ENCODE measurements at regions not wholly inside any gene's neighbourhood (a gene's known extent, or its start where the extent isn't known, plus 50 kb on each side); places are given as distances from the start of the nearest gene placed in this dataset.

- ChIA-PET POLR2A (no interaction called here), CTCF (no interaction called here)
- no peak for TF ChIP-seq ZNF384 (IDR thresholded peaks at IDR 0.05)
- no peak for TF ChIP-seq FOXA1 (IDR thresholded peaks at IDR 0.05)
- TF ChIP-seq ELF4 (IDR thresholded peaks at IDR 0.05), result no peak
- no peak for TF ChIP-seq CTBP1 (IDR thresholded peaks at IDR 0.05; ENCODE audit: borderline replicate concordance)
- TF ChIP-seq SUZ12 (IDR thresholded peaks at IDR 0.05), result no peak
- no peak for TF ChIP-seq HDGF (IDR thresholded peaks at IDR 0.05; ENCODE audit: borderline replicate concordance)
- no peak for TF ChIP-seq LEF1 (IDR thresholded peaks at IDR 0.05; ENCODE audit: borderline replicate concordance)
- TF ChIP-seq, protein P1, sequence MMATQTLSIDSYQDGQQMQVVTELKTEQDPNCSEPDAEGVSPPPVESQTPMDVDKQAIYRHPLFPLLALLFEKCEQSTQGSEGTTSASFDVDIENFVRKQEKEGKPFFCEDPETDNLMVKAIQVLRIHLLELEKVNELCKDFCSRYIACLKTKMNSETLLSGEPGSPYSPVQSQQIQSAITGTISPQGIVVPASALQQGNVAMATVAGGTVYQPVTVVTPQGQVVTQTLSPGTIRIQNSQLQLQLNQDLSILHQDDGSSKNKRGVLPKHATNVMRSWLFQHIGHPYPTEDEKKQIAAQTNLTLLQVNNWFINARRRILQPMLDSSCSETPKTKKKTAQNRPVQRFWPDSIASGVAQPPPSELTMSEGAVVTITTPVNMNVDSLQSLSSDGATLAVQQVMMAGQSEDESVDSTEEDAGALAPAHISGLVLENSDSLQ (IDR thresholded peaks at IDR 0.05), result no peak
- TF ChIP-seq BHLHE40 (IDR thresholded peaks at IDR 0.05; ENCODE audit: borderline replicate concordance), result no peak
- no peak for TF ChIP-seq NFRKB (IDR thresholded peaks at IDR 0.05)
- no peak for TF ChIP-seq TARDBP (IDR thresholded peaks at IDR 0.05)
- TF ChIP-seq SP1 (IDR thresholded peaks at IDR 0.05), result no peak
- no peak for TF ChIP-seq ARNT (IDR thresholded peaks at IDR 0.05)
- no peak for TF ChIP-seq FOXK2 (IDR thresholded peaks at IDR 0.05)
- no peak for DNase-seq (ENCODE audit: extremely low spot score)
Observed at GRCh38 chr17:12252462-12252861, 231.8 kb downstream of the MAP2K4 start.

DNA sequence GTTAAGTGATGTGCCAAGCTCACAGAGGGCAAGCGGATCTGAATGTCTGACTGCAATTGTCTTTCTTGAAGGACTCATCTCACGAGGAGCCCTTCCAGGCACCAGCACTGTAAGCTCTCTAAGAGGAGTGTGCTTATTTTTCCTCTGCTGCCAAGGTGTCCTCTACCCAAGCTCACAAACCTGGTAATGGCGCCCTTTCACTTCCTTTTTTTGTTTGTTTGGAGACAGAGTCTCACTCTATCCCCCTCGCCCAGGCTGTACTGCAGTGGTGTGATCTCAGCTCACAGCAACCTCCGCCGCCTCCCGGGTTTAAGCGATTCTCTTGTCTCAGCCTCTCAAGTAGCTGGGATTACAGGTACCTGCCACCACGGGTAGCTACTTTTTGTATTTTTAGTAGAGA, 233.8 kb downstream of the MAP2K4 start:
- POLR2A ChIA-PET, result interaction anchor here (1.3 kb wide), 1 partner anchor 24 kb away, joined by 3 read pairs; no protein-coding TSS in a partner anchor
- CTCF ChIA-PET, result interaction anchor here (0.6 to 0.7 kb wide), 2 partner anchors 36 to 413 kb away, joined by 3 read pairs; no protein-coding TSS in a partner anchor
- no peak for DNase-seq (ENCODE audit: extremely low spot score)
- TF ChIP-seq CTBP1 (IDR thresholded peaks at IDR 0.05; ENCODE audit: borderline replicate concordance) (no peak), ELF4 (IDR thresholded peaks at IDR 0.05) (no peak), FOXM1 (IDR thresholded peaks at IDR 0.05; ENCODE audit: borderline replicate concordance) (no peak), NFRKB (IDR thresholded peaks at IDR 0.05) (no peak), ARNT (IDR thresholded peaks at IDR 0.05) (no peak), LEF1 (IDR thresholded peaks at IDR 0.05; ENCODE audit: borderline replicate concordance) (no peak), BHLHE40 (IDR thresholded peaks at IDR 0.05; ENCODE audit: borderline replicate concordance) (no peak), FOXA1 (IDR thresholded peaks at IDR 0.05) (no peak), L3MBTL2 (conservative IDR thresholded peaks at IDR 0.05) (no peak), SP1 (IDR thresholded peaks at IDR 0.05) (no peak), FOXK2 (IDR thresholded peaks at IDR 0.05) (no peak), TARDBP (IDR thresholded peaks at IDR 0.05) (no peak), HDGF (IDR thresholded peaks at IDR 0.05; ENCODE audit: borderline replicate concordance) (no peak), ZNF384 (IDR thresholded peaks at IDR 0.05) (no peak), SUZ12 (IDR thresholded peaks at IDR 0.05) (no peak)
- TF ChIP-seq, protein P1 (IDR thresholded peaks at IDR 0.05), result no peak

DNA sequence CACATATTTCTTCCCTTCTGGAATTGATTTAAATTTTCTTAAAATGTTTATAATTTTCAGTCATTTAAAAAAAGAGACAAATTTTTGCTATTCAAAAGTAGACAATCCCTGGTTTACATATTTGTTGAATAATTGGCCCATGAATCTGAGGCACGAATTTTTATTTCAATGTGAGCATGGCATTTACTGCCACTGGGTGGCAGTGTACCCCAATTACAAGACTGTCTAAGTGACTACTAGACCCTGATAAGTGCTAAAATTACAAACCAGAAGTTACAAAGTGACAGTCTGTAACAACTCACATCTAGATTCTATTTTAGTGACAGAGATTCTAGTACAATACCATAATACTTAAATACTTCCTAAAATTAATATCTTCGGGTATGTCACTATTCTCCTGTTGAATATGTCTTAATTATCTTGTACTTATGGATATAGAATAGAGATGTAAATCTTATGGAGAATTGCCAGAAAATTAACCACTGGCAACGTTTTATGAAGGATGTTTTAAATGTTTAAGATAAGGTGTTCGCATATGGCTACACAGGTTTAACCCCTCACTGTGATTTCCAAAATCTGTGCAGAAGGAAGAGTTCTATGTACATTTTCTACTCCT, 235.8 kb downstream of the MAP2K4 start:
- ChIA-PET CTCF (no interaction called here), POLR2A (no interaction called here)
- TF ChIP-seq ARNT (IDR thresholded peaks at IDR 0.05) (no peak), ELF4 (IDR thresholded peaks at IDR 0.05) (no peak), SUZ12 (IDR thresholded peaks at IDR 0.05) (no peak), ZNF384 (IDR thresholded peaks at IDR 0.05) (no peak), HDGF (IDR thresholded peaks at IDR 0.05; ENCODE audit: borderline replicate concordance) (no peak), BHLHE40 (IDR thresholded peaks at IDR 0.05; ENCODE audit: borderline replicate concordance) (no peak), CTBP1 (IDR thresholded peaks at IDR 0.05; ENCODE audit: borderline replicate concordance) (no peak), LEF1 (IDR thresholded peaks at IDR 0.05; ENCODE audit: borderline replicate concordance) (no peak), FOXK2 (IDR thresholded peaks at IDR 0.05) (no peak), SP1 (IDR thresholded peaks at IDR 0.05) (no peak), TARDBP (IDR thresholded peaks at IDR 0.05) (no peak), NFRKB (IDR thresholded peaks at IDR 0.05) (no peak), L3MBTL2 (conservative IDR thresholded peaks at IDR 0.05) (no peak)
- DNase-seq (ENCODE audit: extremely low spot score), result peak; percentile 37

DNA sequence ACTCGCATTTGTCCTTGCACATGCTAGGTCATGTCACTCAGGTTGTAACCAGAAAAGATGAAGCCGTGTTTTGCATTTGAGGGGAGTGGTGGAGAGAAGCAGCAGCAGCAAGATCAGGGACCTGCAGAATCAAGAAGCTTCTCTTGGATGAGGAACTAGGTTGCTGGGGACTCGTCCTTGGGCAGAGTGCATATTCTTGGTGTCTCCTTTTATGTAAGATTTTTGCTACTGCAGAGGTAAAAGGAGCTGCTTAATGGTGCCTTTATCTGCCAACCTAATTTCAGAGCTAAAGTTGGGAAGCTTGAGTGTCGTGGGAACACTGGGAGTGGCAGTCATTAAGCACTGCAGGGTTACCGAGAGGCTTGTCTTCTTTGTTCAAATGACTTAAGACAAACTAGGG, 236.5 kb downstream of the MAP2K4 start:
- CTCF ChIA-PET, result interaction anchor here (0.5 to 1.2 kb wide), 3 partner anchors 84 to 1692 kb away, joined by 3 to 5 read pairs (median 3); no protein-coding TSS in a partner anchor

DNA sequence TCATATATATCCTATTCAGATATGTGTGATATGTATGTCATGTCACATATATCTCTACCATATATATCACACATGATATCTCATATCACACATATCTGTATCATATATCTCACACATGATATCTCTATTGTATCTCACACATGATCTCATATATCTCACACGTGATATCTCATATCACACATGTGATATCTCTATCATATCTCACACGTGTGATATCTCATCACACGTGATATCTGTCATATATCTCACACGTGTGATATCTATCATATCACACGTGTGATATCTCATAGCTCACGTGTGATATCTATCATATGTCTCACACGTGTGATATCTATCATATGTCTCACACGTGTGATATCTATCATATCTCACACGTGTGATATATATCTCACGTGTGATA, 240.7 kb downstream of the MAP2K4 start:
- no peak for TF ChIP-seq ARNT (IDR thresholded peaks at IDR 0.05)
- no peak for TF ChIP-seq LEF1 (IDR thresholded peaks at IDR 0.05; ENCODE audit: borderline replicate concordance)
- TF ChIP-seq ELF4 (IDR thresholded peaks at IDR 0.05), result no peak
- no peak for TF ChIP-seq L3MBTL2 (conservative IDR thresholded peaks at IDR 0.05)
- no peak for TF ChIP-seq SUZ12 (IDR thresholded peaks at IDR 0.05)
- no peak for TF ChIP-seq ZNF384 (IDR thresholded peaks at IDR 0.05)
- TF ChIP-seq SP1 (IDR thresholded peaks at IDR 0.05), result no peak
- TF ChIP-seq TARDBP (IDR thresholded peaks at IDR 0.05), result no peak
- TF ChIP-seq, protein P1 (IDR thresholded peaks at IDR 0.05), result no peak
- no peak for TF ChIP-seq CTBP1 (IDR thresholded peaks at IDR 0.05; ENCODE audit: borderline replicate concordance)
- TF ChIP-seq BHLHE40 (IDR thresholded peaks at IDR 0.05; ENCODE audit: borderline replicate concordance), result no peak
- TF ChIP-seq FOXM1 (IDR thresholded peaks at IDR 0.05; ENCODE audit: borderline replicate concordance), result no peak
- ChIA-PET POLR2A (no interaction called here), CTCF (no interaction called here)
- no peak for DNase-seq (ENCODE audit: extremely low spot score)

More for the DNA sequence above, 236.5 kb downstream of the MAP2K4 start:
- no peak for DNase-seq (ENCODE audit: extremely low spot score)
- TF ChIP-seq ELF4 (IDR thresholded peaks at IDR 0.05) (no peak), TARDBP (IDR thresholded peaks at IDR 0.05) (no peak), SUZ12 (IDR thresholded peaks at IDR 0.05) (no peak), ZNF384 (IDR thresholded peaks at IDR 0.05) (no peak), BHLHE40 (IDR thresholded peaks at IDR 0.05; ENCODE audit: borderline replicate concordance) (no peak), FOXK2 (IDR thresholded peaks at IDR 0.05) (no peak), SP1 (IDR thresholded peaks at IDR 0.05) (no peak), CTBP1 (IDR thresholded peaks at IDR 0.05; ENCODE audit: borderline replicate concordance) (no peak), LEF1 (IDR thresholded peaks at IDR 0.05; ENCODE audit: borderline replicate concordance) (no peak), L3MBTL2 (conservative IDR thresholded peaks at IDR 0.05) (no peak), FOXM1 (IDR thresholded peaks at IDR 0.05; ENCODE audit: borderline replicate concordance) (no peak)
- TF ChIP-seq, protein P1 (IDR thresholded peaks at IDR 0.05), result no peak
- POLR2A ChIA-PET, result no interaction called here
